GM18520 (cell line): ENCODE measurements at regions not wholly inside any gene's neighbourhood (a gene's known extent, or its start where the extent isn't known, plus 50 kb on each side); places are given as distances from the start of the nearest gene placed in this dataset.
"Not testable (repeated sequence)": the region's sequence is repeated elsewhere in the genome, so short reads cannot be mapped to it uniquely, and the experiment has no call there.

Source experiments
- ATAC-seq: cut with Tn5 transposase; IDR thresholded peaks from one replicate; pipeline ENCODE4 v1.9.1; 2021; ENCODE audit not compliant: unreplicated experiment

DNA sequence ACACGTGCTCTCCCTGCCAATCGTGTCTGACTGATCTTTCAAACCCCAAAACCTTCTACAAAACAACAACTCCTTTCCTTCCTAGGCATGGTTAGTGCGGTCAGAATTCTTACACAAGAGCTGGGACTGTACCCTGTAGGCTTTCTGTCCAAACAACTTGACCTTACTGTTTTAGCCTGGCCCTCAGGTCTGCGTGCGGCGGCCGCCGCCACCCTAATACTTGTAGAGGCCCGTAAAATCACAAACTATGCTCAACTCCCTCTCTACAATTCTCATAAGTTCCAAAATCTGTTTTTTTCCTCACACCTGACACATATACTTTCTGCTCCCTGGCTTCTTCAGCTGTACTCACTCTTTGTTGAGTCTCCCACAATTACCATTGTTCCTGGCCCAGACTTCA, 814.3 kb upstream of the VRK2 start:
- not testable (repeated sequence) for ATAC-seq

DNA sequence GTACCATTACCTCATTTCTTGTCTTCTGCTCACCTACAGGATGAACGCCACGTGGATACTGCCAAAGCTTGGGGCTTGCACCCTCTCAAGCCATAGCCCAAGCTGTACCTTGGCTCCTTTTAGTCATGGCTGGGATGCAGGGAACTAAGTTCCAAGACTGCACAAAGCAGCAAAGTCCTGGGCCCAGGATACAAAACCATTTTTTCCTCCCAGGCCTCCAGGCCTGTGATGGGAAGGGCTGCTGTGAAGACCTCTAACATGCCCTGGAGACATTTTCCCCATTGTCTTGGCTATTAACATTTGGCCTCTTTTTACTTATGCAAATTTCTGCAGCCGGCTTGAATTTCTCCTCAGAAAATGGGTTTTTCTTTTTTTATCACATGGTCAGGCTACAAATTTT, 795.1 kb upstream of the VRK2 start:
- ATAC-seq = not testable (repeated sequence)

DNA sequence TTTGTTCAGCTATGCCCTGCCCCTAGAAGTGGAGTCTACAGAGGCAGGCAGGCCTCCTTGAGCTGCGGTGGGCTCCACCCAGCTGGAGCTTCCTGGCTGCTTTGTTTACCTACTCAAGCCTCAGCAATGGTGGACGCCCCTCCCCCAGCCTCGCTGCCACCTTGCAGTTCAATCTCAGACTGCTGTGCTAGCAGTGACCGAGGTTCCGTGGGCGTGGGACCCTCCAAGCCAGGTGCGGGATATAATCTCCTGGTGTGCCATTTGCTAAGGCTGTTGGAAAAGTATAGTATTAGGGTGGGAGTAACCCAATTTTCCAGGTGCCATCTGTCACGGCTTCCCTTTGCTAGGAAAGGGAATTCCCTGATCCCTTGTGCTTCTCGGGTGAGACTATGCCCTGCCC, 770.2 kb upstream of the VRK2 start:
- not testable (repeated sequence) for ATAC-seq

DNA sequence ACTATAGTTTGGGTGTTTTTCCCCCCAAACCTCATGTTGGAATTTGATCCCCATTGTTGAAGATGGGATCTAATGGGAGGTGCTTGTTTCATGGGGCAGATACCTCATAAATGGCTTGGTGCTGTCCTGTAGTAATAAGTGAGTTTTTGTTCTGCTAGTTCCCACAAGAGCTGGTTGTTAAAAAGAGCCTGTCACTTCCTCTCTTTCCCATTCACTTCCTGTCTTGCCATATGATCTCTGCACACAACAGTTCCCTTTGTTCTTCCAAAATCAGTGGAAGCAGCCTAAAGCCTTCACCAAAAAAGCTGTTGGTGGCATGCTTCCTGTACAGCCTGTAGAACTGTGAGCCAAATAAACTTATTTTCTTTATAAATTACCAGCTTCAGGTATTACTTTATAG, 768.2 kb upstream of the VRK2 start:
- ATAC-seq = no peak

DNA sequence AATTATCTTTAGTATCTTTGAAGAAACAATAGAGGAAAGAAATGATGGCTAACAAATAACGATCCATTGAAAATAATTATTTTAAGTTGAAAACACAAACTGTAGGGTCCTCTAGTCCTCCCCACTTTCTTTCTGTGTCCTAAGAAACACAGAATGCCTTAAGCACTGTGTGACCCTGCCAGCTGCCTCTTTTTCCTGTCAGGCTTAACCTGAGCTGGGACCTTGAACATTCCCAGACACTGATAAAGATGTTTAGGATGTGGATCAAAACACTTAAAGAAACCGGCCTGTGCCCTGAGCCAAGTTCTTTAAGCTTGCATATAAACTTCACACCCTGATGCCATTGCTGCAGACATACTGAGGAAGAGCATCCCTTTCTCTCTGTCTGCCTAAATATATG, 755.4 kb upstream of the VRK2 start:
- ATAC-seq = no peak

DNA sequence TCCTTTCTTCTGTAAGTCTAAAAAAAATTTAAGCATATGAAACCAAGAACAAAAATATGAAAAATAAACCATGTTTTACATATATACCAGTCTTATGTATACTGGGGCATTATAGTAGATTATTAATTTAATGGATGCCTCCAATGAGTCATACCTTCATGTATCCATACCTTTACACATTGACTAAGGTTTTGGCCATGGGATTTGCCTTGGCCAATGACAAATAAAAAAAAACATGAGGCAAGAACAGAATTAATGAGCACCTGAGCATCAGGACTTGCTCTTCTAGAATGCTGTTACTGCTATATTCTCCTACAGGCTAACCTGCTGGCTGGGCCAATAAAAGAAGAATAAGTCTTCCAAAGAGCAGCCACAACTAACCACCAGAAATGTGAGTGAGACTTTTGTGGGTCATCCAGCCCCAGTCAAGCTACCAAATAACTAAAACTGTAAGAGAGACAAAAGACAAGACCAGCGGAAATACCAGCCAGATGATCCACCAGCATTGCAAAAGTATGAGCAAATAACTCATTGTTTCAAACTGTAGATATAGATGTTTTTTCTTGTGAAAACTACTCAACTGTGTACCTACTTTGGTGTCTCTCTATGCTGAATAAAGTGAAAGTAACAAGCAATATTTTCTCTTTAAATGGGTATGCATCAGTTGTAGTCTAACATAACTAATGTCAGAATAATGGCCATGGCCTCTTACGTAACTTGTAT, 749.6 kb upstream of the VRK2 start:
- no peak for ATAC-seq

DNA sequence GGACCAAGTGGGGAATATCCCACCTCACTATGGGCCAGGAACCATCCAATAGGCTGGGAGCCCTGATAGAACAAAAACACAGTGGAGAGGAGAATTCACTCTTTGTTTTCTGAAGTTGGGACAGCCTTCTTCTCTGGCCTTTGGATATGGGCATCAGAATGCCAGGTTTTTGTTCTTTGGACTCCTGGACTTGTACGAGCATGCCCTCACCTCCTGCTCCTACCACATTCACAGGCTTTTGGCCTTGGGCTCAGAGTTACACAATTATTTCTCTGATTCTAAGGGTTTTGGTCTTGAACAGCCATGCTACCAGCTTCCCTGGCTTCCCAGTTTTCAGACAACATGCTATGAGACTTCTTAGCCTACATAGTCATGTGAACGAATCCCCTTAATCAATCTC, 732.9 kb upstream of the VRK2 start:
- ATAC-seq = no peak

DNA sequence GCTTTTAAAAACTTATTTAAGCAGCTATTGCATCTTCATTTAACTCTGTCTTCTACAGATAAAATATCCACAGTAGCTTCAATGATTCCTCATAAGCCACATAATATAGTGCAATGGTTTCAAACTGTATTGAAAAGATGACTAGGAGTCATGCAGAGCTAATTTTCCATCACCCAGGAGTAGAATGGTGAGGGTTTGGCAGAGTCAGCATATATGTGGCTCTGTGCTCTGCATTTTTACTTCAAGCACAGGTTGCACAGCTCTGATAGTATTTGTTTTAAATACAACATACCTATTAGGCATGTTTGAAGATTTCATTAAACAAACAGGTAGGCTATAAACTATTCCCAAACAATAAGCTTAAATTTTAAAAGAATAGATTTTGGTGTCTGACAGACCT, 731.9 kb upstream of the VRK2 start:
- ATAC-seq = no peak

DNA sequence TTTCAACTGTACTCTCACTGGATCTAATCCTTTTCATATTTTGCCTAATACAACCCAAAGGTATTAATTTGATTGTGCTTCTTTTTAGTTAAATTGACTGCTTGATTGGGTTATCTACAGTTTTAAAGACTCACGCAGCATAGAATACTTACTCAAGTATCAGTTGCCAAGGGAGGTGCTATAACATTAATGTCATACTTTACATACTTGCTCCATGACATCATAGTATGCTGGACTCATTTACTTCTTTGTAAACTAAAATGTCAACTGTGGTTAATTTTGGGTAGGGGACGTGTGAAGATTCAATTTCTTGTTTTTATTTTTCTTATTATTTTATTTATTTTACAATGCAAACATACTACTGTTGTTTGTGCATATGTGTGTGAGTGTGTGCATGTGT, 716.2 kb upstream of the VRK2 start:
- ATAC-seq = no peak

DNA sequence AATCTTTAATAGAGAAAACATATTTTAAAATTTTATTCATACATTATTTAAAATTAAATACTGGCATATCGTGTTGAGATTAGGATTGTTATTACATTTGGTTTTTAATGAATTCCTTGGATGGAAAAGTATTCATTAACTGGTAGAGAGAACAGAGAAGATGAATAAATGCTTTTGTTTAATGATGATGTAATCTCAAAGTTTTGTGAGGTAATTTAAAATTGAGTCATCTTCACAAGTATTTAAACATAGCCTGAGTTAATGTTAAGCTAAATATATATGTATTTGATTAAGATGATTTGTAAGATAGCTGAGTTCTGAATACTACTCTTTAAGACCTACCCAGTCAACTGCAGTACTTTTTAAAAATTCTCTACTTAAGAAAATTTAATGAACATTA, 713.4 kb upstream of the VRK2 start:
- no peak for ATAC-seq

DNA sequence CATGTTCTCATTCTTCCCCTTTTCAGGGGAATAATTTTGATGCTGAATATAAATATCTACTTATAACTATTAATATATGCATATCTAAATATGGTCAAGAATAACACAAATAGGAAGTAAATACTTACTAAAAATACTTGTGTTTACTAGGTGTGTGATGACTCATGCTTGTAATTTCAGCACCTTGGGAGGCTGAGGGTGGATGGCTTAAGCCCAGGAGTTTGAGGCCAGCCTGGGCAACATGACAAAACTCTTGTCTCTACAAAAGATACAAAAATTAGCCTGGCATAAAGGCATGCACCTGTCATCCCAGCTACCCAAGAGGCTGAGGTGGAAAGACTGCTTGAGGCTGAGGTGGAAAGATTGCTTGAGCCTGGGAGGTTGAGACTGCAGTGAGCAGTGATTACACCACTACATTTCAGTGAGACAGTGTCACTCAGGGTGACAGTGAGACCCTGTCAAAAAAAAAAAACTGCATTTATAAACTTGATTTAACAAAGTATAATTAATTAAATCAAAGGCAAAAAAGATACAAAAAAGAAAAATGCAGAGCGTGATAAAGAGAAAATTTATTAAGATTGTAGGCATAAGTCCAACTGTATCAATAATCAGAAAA, 703.1 kb upstream of the VRK2 start:
- no peak for ATAC-seq

DNA sequence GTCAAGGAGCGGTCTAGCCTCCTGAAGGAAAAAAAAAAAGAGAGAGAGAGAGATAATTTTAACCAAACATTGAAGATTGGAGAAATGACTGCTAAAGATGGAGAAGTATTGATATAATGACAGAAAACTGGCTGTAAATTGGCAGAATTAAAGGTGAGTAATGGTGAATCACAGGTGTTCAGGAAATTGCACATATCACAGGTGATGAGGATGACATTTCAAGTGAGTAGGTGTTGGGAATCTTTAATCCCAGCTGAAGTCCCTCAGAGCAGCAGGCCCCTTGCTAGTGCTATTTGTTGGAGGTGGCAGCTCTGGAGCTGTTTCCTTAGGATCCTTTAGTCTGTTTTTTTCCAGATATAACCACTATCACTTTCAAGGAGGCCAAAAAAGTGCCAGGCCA, 678.4 kb upstream of the VRK2 start:
- ATAC-seq = no peak

DNA sequence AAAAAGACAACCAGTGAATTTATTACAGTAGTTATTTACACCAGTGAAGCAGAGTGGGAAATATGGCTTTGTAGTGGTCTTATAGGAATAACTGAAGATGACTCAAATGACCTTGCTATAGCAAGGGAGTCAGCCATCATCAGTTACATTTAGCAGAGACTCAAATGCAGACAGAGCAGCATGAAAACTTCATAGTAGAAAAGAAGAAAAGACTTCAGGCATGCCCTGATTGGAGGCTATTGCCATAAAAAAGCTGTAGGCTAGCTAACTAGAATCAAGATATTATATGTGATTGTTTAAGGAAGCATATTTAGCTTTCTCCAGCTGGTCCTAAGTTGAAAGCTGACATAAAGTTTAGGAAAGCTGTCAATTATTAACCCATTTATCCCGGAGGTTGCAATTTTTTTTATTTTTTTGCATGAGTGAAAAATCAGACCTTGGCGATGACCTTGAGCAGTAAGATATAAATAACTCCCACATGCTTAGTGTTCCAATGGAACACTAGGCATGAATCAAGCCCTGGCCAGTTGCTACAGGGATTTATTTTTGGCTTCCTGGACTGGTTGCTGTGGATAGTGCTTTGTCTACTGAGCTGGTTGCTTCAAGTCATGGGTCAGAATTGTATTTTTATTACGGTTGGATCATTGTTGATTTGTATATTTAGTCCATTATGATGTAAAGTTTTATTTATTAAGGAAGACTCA, 675.6 kb upstream of the VRK2 start:
- ATAC-seq = no peak

DNA sequence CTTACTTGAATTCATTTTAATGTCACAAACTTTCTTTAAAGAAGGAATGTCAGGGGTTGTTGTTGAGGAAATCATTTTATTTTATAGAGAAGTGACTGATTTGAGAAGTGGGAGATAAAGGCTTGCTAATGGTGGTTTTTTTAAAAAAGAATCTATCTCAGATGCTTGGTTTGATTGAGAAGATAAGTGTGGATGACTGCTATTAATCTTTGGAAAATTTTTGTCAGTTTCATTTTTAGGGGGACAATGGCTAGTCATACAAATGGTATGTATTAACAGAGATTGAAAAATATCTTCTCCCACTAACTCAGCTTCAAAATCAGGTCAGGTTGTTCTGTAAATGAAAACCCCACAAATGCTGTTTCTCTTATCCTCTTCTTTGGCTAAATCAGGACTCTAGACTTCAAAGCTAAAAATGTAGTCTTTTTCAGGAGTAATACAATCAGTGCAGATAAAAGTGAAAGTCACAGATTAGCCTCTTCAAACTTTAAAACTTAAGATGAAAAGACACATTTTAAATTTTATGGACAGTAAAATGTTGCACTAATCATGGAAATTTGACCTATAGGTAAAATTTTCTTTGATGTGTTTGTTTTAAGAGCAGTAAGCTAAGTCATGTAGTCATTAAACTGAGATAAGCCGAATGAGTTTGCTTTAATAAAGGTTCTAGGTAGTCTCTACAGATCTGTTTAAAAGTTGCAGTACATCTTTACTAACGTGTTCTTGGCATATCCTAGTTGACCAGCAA, 674.2 kb upstream of the VRK2 start:
- no peak for ATAC-seq

DNA sequence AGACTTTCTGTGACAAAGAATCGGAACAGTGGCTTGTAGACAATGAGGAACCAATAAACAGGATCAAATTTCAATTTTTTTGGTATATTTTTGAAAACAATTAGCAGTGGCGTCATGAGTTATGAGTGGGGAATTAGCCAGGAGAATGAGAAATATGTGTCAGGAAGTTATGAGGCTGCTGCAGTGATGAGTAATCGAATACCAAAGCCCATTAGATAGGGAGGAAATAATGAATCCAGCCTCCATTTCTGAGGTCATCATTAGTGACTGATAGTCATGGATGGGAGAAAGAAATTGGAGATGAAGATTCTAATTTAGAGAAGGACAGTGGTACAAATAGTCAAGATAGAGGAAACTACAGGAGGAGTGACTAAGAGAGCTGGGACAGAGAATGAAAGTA, 673.1 kb upstream of the VRK2 start:
- no peak for ATAC-seq

DNA sequence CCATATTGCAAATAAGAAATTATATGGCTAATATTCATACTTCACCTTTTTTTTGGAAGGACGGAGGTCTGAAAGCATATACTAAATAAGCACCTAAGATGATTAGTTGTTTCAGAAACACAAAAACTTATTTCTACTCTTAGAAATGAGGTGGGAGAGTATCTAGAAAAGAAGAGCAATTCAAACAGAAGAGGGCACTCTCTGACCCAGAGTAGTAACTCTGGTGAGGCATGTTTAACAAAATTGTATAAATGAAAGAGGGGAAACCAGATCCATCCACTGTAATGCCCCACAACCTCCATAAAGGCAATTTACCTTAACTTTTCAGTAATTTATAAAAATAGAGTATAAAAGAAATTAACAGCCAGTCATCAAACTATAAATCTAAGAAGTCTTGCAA, 669.6 kb upstream of the VRK2 start:
- ATAC-seq = no peak

DNA sequence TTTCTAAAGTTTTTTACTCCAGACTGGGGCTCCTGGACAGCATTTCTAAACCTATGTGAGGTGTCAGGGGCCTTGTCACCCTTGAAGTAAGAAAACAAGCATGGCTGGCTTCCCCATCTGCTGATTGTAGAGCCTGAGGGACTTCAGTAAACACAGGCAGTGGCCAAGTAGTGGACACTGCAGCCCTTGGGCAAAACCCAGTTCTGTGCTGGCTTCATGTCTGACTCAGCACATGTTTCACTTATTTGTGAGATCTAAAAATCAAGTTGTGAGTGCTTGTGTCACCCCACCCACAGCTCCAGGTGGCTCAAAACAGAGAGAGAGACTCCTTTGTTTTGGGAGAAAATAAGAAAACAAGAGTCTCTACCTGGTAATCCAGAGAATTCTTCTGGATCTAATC, 660.3 kb upstream of the VRK2 start:
- ATAC-seq = no peak

DNA sequence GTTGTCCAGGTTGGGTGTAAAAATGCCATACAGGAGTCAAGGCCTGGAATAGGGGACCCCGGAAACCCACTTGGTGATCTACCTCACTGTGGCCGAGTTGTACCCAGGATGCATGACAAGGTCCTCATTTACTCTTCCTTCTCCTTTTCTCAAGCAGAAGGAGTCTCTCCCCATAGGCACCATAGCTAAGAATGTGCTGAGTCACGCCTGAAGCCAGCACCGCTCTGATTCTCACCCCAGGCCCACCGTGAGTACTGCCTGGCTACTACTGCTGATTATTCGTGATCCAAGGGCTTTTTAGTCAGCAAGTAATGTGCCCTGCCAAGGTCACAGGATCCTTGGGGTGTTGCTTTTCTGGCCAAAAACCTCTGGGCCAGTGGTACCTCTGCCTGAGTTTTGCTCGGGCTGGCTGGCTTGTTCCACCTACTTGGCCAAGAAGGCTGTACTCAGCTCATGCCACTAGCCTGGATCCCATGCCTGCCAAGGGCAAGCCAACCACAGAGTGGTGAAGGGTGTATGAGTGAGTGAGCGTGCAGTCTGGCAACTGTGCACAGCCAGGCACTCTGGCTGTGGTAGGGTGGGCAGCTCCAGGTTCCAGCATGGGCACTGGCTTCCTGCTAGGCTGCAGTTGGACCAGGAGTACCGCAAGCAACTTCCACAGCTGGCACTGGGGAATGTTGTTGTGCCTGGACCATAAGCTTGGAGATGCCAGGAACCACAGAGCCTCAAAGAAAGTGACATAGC, 650.1 kb upstream of the VRK2 start:
- no peak for ATAC-seq

DNA sequence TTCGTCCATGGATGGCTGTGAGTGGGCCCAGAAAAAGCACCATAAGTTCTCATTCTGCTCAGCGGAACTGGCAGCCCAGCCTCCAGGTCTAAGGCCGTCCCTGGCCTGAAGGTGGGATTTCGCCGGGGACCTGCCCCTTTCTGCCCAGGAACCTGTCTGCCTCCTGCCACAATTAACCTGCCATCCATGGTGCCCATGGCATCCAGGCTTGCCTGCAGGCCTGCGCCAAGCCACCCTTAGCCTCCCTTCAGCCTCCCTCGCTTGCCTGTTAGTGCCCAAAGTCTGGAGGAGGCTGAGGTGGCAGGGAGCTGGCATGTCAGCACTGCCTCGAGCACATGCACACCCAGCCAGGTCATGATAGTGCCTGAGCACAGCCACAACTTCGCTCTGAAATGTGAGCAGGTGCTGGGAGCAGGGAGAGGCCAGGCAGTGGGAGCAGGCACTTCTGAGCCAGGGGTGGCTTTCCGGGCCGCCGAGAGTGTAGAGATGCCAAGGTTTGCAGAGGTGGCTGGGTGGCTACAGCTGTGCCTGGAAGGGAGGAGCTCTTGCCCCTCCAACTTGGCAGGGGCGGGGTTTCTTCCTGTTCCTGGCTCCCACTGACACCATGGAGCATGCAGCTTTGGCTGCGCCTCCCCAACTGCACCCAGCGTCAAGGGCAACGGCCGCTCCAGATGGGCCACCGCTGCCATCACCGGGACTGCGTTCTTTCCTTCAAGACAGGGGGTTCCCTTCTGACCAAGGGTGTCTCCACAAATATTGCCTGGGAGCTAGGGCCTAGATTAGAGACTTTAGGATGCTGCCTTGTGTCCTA, 648.9 kb upstream of the VRK2 start:
- ATAC-seq = no peak

DNA sequence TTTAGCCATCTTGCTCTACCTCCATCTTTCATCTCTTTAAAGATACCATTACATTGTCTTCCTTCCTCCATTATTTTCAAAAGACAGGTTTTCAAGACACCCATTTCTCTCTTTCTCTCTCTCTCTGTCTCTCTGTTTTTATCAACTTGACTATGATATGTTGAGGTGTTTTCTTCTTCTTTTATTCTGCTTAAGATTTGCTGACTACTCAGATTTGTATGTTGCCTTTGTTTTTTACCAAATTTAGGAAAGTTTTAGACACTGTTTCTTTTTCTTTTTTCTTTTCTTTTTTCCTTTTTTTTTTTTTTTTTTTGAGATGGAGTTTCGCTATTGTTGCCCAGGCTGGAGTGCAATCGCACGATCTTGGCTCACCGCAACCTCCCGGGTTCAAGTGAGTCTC, 647.5 kb upstream of the VRK2 start:
- ATAC-seq = no peak
